ENCODE measurements at regions not wholly inside any gene's neighbourhood (a gene's known extent, or its start where the extent isn't known, plus 50 kb on each side); places are given as distances from the start of the nearest gene placed in this dataset.

DNA sequence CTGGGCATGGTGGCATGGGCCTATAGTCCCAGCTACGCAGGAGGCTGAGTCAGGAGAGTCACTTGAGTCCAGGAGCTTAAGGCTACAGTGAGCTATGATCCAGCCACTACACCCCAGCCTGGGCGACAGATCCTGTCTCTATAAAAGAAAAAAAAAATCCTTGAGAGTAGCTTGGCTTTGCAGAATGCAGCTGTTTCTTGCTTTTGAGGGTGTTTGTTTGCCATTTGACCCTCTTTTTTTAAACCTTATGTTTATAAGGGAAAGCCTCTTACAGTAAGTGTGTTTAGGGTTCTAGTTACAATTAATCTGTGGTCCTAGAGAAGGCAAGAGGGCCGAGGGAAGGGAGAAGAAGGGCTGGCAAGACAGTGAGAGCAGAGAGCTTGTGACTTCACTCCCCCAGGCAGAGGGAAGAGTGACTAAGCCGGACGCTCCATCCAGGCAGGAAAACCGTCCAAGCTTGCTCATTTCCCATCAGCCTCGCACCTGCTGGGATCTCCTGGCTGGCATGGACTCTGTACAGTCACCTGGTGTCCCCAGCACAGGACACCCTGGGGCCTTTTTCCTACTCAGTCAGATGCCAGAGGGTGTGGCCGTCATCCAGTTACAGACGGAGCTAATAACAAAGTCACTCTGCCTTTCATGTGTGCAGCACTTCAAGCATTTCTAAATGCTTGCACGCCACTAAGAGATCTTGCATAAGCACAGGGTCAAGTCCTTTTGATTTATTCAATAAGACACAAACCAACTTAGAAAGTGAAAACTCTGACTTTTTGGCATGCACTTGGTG, 55.5 kb upstream of the PSEN2 start:
- TF ChIP-seq POLR2A (IDR thresholded peaks at IDR 0.05; ENCODE audit: low read length) (no peak), TP53 (CRISPR knock-in tag; IDR thresholded peaks at IDR 0.05) (no peak), RFX5 (IDR thresholded peaks at IDR 0.05) (no peak), CBX2 (IDR thresholded peaks at IDR 0.05; ENCODE audit: borderline replicate concordance, low read depth) (no peak)
- TF ChIP-seq, protein P1, sequence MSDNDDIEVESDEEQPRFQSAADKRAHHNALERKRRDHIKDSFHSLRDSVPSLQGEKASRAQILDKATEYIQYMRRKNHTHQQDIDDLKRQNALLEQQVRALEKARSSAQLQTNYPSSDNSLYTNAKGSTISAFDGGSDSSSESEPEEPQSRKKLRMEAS (IDR thresholded peaks at IDR 0.05), result no peak
- TF ChIP-seq, protein P2, sequence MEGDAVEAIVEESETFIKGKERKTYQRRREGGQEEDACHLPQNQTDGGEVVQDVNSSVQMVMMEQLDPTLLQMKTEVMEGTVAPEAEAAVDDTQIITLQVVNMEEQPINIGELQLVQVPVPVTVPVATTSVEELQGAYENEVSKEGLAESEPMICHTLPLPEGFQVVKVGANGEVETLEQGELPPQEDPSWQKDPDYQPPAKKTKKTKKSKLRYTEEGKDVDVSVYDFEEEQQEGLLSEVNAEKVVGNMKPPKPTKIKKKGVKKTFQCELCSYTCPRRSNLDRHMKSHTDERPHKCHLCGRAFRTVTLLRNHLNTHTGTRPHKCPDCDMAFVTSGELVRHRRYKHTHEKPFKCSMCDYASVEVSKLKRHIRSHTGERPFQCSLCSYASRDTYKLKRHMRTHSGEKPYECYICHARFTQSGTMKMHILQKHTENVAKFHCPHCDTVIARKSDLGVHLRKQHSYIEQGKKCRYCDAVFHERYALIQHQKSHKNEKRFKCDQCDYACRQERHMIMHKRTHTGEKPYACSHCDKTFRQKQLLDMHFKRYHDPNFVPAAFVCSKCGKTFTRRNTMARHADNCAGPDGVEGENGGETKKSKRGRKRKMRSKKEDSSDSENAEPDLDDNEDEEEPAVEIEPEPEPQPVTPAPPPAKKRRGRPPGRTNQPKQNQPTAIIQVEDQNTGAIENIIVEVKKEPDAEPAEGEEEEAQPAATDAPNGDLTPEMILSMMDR (IDR thresholded peaks at IDR 0.05), result no peak
- TF ChIP-seq, protein P3, sequence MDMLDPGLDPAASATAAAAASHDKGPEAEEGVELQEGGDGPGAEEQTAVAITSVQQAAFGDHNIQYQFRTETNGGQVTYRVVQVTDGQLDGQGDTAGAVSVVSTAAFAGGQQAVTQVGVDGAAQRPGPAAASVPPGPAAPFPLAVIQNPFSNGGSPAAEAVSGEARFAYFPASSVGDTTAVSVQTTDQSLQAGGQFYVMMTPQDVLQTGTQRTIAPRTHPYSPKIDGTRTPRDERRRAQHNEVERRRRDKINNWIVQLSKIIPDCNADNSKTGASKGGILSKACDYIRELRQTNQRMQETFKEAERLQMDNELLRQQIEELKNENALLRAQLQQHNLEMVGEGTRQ (IDR thresholded peaks at IDR 0.05), result no peak

Data from A549 (cell line).